Neural crest cell (in vitro differentiated cells): ENCODE measurements at regions not wholly inside any gene's neighbourhood (a gene's known extent, or its start where the extent isn't known, plus 50 kb on each side); places are given as distances from the start of the nearest gene placed in this dataset.
"Not testable (repeated sequence)": the region's sequence is repeated elsewhere in the genome, so short reads cannot be mapped to it uniquely, and the experiment has no call there.

Experiments used
- DNase-seq: peaks from one replicate; pipeline ENCODE4 v3.0.0; 2021; ENCODE audit warnings: low read depth, mixed read lengths, low spot score
- H3K27ac Mint-ChIP-seq: one replicate; pipeline ENCODE4 v1.8.0; 2021; ENCODE audit warnings: mild to moderate bottlenecking, mixed read lengths; ENCODE audit not compliant: unreplicated experiment
- H3K27me3 Mint-ChIP-seq: 2 replicates; pipeline ENCODE4 v1.8.0; 2021; ENCODE audit warnings: low read depth, mild to moderate bottlenecking, mixed read lengths
- H3K36me3 Mint-ChIP-seq: 2 replicates; pipeline ENCODE4 v1.8.0; 2021; ENCODE audit warnings: low read depth, mild to moderate bottlenecking, mixed read lengths
- H3K4me1 Mint-ChIP-seq: 2 replicates; pipeline ENCODE4 v1.8.0; 2021; ENCODE audit warnings: mixed read lengths
- H3K4me3 Mint-ChIP-seq: one replicate; pipeline ENCODE4 v1.8.0; 2021; ENCODE audit warnings: mild to moderate bottlenecking, mixed read lengths
- H3K9me3 Mint-ChIP-seq: 2 replicates; pipeline ENCODE4 v1.8.0; 2021; ENCODE audit warnings: mixed read lengths
- TF ChIP-seq, protein P1 (sequence below): fragments of 200-600 bp; sonication (generic); conservative IDR thresholded peaks from 2 replicates; pipeline ENCODE4 v1.5.0; 2021; ENCODE audit warnings: antibody characterized with exemption, mild to moderate bottlenecking

DNA sequence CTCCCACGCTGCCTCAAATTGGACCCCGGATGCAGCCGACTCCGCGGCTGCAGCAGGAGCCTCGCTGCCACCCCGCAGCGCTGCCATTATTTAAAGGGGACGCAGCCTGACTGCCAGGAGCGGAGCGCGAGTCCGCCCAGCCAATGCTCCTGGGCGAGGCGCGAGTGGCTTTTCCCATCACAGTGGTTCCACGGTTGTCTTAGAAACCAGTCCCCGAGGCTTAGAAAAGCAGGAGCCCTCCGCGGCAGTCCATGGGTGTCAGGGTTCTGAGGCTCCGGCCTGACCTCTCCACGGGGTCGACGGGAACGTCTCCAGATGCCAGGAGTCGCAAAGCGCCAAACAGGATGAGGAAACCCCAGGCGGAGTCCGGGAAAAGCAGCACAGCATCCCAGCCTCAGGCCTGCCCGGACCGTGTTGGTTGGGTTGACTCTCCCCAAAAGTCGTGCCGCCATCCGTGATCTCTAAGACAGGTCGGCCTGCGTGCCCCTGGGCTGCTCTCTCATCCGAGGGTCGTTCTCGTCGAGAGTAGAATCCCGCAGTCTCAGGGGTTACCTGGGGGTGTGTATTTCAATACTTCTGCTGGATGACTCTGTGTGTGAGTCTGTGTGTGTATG lies 975.8 kb upstream of the DEFB115 start:
- TF ChIP-seq, protein P1, sequence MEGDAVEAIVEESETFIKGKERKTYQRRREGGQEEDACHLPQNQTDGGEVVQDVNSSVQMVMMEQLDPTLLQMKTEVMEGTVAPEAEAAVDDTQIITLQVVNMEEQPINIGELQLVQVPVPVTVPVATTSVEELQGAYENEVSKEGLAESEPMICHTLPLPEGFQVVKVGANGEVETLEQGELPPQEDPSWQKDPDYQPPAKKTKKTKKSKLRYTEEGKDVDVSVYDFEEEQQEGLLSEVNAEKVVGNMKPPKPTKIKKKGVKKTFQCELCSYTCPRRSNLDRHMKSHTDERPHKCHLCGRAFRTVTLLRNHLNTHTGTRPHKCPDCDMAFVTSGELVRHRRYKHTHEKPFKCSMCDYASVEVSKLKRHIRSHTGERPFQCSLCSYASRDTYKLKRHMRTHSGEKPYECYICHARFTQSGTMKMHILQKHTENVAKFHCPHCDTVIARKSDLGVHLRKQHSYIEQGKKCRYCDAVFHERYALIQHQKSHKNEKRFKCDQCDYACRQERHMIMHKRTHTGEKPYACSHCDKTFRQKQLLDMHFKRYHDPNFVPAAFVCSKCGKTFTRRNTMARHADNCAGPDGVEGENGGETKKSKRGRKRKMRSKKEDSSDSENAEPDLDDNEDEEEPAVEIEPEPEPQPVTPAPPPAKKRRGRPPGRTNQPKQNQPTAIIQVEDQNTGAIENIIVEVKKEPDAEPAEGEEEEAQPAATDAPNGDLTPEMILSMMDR = no peak

DNA sequence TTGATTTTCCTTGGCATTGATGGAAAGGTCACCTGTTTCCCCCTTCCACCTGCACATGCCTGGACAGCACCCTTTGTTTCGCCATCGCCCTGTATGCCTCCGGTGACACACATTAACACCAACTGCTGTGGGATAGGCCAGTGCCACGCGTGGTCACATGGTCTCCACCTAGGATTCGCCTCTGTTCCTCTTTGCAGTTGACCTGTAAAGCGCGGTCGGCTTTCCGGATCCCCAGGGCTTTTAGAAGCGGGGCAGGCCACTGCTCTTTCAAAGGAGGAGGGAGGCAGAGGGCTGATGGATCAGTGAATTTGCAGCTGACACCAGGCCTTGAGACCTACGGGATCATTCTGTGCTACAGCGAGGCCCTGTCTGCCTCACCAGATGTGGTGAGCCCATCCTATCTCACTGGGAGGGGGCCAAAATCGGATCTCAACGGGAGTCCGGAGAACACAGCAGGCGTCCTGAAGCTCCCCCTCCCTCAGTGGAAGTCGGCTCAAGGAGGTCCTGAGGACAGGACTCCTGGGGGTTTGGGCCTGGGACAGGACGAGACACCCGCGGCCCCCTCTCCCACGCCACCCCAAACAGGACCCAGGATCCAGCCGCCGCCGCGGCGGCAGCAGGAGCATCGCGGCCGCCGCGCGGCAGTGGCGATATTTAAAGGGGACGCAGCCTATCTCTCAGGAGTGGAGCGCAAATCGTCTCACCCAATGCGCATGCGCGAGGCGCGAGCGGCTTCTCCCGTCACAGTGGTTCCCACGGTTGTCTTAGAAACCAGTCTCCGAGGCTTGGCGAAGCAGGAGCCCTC lies 973.8 kb upstream of the DEFB115 start:
- not testable (repeated sequence) for H3K27me3 Mint-ChIP-seq, H3K9me3 Mint-ChIP-seq, DNase-seq, H3K27ac Mint-ChIP-seq, H3K4me1 Mint-ChIP-seq, H3K4me3 Mint-ChIP-seq
- H3K36me3 Mint-ChIP-seq = peaks cover 21% of the 10 kb centered on the region

More for the DNA sequence above, 975.8 kb upstream of the DEFB115 start:
- H3K36me3 Mint-ChIP-seq = peaks cover 17% of the 10 kb centered on the region
- no peak overlapping the region for H3K27ac Mint-ChIP-seq
- no peak for DNase-seq
- no peaks in the 10 kb centered on the region for H3K27me3 Mint-ChIP-seq
- H3K9me3 Mint-ChIP-seq = peaks cover 8% of the 10 kb centered on the region
- no peak overlapping the region for H3K4me3 Mint-ChIP-seq
- H3K4me1 Mint-ChIP-seq = no peaks in the 10 kb centered on the region

DNA sequence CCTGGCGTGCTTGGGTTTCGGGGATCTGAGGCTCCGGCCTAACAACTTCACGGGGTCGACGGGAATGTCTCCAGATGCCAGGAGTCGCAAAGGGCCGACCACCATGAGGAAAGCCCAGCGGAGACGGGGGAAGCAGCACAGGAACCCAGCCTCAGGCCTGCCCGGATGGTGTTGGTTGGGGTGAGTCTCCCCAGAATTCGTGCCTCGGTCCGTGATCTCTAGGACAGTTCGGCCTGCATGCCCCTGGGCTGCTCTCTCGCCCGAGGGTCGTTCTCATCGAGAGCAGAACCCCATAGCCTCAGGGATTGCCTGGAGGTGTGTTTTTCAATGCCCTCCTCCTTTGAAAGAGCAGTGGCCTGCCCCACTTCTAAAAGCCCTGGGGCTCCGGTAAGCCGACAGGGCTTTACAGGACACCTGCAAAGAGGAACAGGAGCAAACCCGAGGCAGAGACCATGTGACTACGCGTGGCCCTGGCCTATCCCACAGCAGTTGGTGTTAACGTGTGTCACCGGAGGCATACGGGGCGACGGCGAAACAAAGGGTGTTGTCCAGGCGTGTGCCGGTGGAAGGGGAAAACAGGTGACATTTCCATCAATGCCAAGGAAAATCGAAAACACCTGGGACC lies 973.1 kb upstream of the DEFB115 start:
- Mint-ChIP-seq H3K4me1 (no peaks in the 10 kb centered on the region), H3K4me3 (no peak overlapping the region), H3K27ac (no peak overlapping the region), H3K36me3 (peaks cover 21% of the 10 kb centered on the region), H3K27me3 (no peaks in the 10 kb centered on the region), H3K9me3 (peaks cover 7% of the 10 kb centered on the region)
- DNase-seq = no peak
- TF ChIP-seq, protein P1 = no peak

GRCh38 chr20:30285677-30286076 lies 971.8 kb upstream of the DEFB115 start:
- Mint-ChIP-seq H3K9me3 (peaks cover 4% of the 10 kb centered on the region), H3K4me3 (no peak overlapping the region), H3K27me3 (no peaks in the 10 kb centered on the region), H3K4me1 (no peaks in the 10 kb centered on the region), H3K27ac (no peak overlapping the region), H3K36me3 (peaks cover 21% of the 10 kb centered on the region)
- DNase-seq = no peak
- TF ChIP-seq, protein P1 = no peak

GRCh38 chr20:30286157-30286556 lies 971.3 kb upstream of the DEFB115 start:
- Mint-ChIP-seq H3K4me1 (no peaks in the 10 kb centered on the region), H3K36me3 (peaks cover 23% of the 10 kb centered on the region), H3K27ac (no peak overlapping the region), H3K27me3 (no peaks in the 10 kb centered on the region), H3K4me3 (no peak overlapping the region), H3K9me3 (peaks cover 4% of the 10 kb centered on the region)
- TF ChIP-seq, protein P1 = no peak
- no peak for DNase-seq

DNA sequence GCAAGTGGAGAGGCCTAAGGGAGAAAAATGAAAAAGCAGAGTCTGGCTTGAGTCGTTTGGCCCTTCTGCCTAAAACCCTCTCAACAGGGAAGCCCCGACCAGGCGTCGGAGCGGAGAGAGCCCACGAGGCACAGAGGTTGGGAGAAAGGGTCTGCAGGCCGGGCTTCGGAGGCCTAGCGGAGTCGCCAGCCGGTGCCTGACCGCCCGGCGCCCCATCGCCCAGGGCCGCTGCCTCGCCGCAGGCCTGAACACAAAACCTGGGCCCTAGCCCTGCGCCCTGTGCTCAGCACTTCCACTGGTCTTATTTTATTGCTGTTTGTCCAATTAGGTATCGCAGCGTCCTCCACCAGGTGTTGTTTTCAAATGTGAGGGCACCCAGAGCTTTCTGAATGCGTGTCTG lies 970.0 kb upstream of the DEFB115 start:
- H3K4me3 Mint-ChIP-seq, H3K9me3 Mint-ChIP-seq, DNase-seq, H3K27ac Mint-ChIP-seq, H3K27me3 Mint-ChIP-seq, H3K4me1 Mint-ChIP-seq: not testable (repeated sequence)
- H3K36me3 Mint-ChIP-seq = peaks cover 18% of the 10 kb centered on the region
